OCI-M1 (cell line): ENCODE measurements at regions not wholly inside any gene's neighbourhood (a gene's known extent, or its start where the extent isn't known, plus 50 kb on each side); places are given as distances from the start of the nearest gene placed in this dataset.

ENCODE experiments used
- DNase-seq: peaks from one replicate; lab custom pipeline; 2025; lab: John Stamatoyannopoulos, UW

- no peak for DNase-seq
Measured at GRCh38 chr4:176843710-176844109, 51.0 kb upstream of the VEGFC start.

- no peak for DNase-seq
Measured at GRCh38 chr4:176844448-176844847, 51.7 kb upstream of the VEGFC start.

GRCh38 chr4:176845636-176846035, 52.9 kb upstream of the VEGFC start:
- DNase-seq = no peak

- DNase-seq = peak; percentile 39
Measured at GRCh38 chr4:176849076-176849475, 56.4 kb upstream of the VEGFC start.

- DNase-seq = no peak
Measured at GRCh38 chr4:176850436-176850835, 57.7 kb upstream of the VEGFC start.

GRCh38 chr4:176856421-176856820, 63.7 kb upstream of the VEGFC start:
- DNase-seq = no peak

GRCh38 chr4:176858839-176859238, 66.1 kb upstream of the VEGFC start:
- no peak for DNase-seq

- no peak for DNase-seq
Measured at GRCh38 chr4:176864238-176864637, 71.5 kb upstream of the VEGFC start.

- no peak for DNase-seq
Measured at GRCh38 chr4:176868676-176869075, 76.0 kb upstream of the VEGFC start.

GRCh38 chr4:176872461-176872860, 79.7 kb upstream of the VEGFC start:
- no peak for DNase-seq

- no peak for DNase-seq
Measured at GRCh38 chr4:176874721-176875445, 82.2 kb upstream of the VEGFC start.

- no peak for DNase-seq
Measured at GRCh38 chr4:176875446-176875930, 82.8 kb upstream of the VEGFC start.

- peak; percentile 22 for DNase-seq
Measured at GRCh38 chr4:176879380-176880116, 86.8 kb upstream of the VEGFC start.

GRCh38 chr4:176882206-176882605, 89.5 kb upstream of the VEGFC start:
- no peak for DNase-seq

- DNase-seq = no peak
Measured at GRCh38 chr4:176883108-176883550, 90.4 kb upstream of the VEGFC start.

GRCh38 chr4:176883681-176884418, 91.1 kb upstream of the VEGFC start:
- no peak for DNase-seq

GRCh38 chr4:176885224-176885623, 92.5 kb upstream of the VEGFC start:
- no peak for DNase-seq

GRCh38 chr4:176886135-176886534, 93.4 kb upstream of the VEGFC start:
- no peak for DNase-seq

- DNase-seq = no peak
Measured at GRCh38 chr4:176889776-176890175, 97.1 kb upstream of the VEGFC start.

GRCh38 chr4:176894498-176894897, 101.8 kb upstream of the VEGFC start:
- DNase-seq = no peak

- DNase-seq = no peak
Measured at GRCh38 chr4:176896211-176896610, 103.5 kb upstream of the VEGFC start.

- no peak for DNase-seq
Measured at GRCh38 chr4:176897226-176897625, 104.5 kb upstream of the VEGFC start.

GRCh38 chr4:176898791-176899190, 106.1 kb upstream of the VEGFC start:
- DNase-seq = no peak
